Upper lobe of left lung (tissue), 4 donors: ENCODE measurements at regions not wholly inside any gene's neighbourhood (a gene's known extent, or its start where the extent isn't known, plus 50 kb on each side); places are given as distances from the start of the nearest gene placed in this dataset.

Experiments used
- EP300 ChIP-seq, 4 donors: sonication (generic); formaldehyde crosslinking; IDR thresholded peaks; one replicate each; pipeline ENCODE4 v1.5.1; 2017; ENCODE audit warnings: antibody characterized with exemption in 4 of 4, control low read depth in 2 of 4
- POLR2A ChIP-seq, 4 donors: fragments of 450-650 bp; IDR thresholded peaks; one replicate each; pipeline ENCODE4 v1.5.1; 2016 to 2017; ENCODE audit warnings: antibody characterized with exemption in 4 of 4, mild to moderate bottlenecking in 2 of 4
- POLR2AphosphoS5 ChIP-seq, 2 donors: sonication (generic); formaldehyde crosslinking; IDR thresholded peaks; one replicate each; pipeline ENCODE4 v1.5.1; 2017; ENCODE audit warnings: antibody characterized with exemption in 2 of 2
- TF ChIP-seq, protein P1 (sequence below), 6 experiments: fragments of 450-650 bp in 4 of 6; fragments of 200-600 bp in 2 of 6; sonication (generic) in 2 of 6; IDR thresholded peaks; one replicate each; pipeline ENCODE4 v1.5.1; 2016 to 2019; ENCODE audit warnings: antibody characterized with exemption in 6 of 6

DNA sequence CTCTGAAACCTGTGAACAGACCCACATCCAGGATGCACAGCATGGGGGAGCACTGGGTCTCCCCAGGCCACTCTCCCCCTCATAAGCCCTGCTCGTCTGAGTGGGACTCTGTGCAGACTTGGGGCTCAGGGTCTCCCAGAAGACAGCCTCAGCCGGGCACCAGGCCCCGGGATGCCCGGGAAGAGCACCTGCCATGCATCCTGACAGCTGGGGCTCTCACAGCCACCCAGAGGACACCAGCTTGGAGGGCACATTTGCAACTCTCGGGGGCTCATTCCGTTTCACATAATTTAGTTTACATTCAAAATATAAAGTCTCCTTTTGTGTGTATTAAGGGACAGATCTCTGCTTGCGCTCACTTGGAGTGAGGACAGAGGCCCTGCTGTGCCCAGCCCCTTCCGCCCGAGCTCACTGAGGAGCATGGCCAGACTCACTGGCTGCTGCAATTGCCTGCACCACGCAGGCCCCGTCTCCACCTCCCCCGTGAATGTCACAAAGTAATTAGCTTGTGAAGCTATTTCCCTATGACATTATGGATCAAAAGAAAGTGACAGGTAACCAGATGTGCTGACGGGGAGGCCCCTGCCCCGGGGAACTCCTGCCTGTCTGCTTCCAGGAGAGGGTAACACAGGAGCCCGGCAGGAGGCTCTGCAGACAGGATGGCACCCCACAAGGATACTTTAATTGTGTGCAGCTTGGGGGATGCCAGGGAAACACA lies 275.6 kb downstream of the BRD1 start:
- TF ChIP-seq, protein P1, sequence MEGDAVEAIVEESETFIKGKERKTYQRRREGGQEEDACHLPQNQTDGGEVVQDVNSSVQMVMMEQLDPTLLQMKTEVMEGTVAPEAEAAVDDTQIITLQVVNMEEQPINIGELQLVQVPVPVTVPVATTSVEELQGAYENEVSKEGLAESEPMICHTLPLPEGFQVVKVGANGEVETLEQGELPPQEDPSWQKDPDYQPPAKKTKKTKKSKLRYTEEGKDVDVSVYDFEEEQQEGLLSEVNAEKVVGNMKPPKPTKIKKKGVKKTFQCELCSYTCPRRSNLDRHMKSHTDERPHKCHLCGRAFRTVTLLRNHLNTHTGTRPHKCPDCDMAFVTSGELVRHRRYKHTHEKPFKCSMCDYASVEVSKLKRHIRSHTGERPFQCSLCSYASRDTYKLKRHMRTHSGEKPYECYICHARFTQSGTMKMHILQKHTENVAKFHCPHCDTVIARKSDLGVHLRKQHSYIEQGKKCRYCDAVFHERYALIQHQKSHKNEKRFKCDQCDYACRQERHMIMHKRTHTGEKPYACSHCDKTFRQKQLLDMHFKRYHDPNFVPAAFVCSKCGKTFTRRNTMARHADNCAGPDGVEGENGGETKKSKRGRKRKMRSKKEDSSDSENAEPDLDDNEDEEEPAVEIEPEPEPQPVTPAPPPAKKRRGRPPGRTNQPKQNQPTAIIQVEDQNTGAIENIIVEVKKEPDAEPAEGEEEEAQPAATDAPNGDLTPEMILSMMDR (IDR thresholded peaks at IDR 0.05) = no peak
- no peak for TF ChIP-seq EP300 (IDR thresholded peaks at IDR 0.05)
- TF ChIP-seq POLR2AphosphoS5 (IDR thresholded peaks at IDR 0.05) = no peak
- no peak for TF ChIP-seq POLR2A (IDR thresholded peaks at IDR 0.05)
